ENCODE measurements at regions not wholly inside any gene's neighbourhood (a gene's known extent, or its start where the extent isn't known, plus 50 kb on each side); places are given as distances from the start of the nearest gene placed in this dataset.

- DNase-seq (ENCODE audit: insufficient read length, low spot score) (no peak), FAIRE-seq (no peak)
- TF ChIP-seq TAF1 (IDR thresholded peaks at IDR 0.05; ENCODE audit: low read depth, low read length) (no peak), PAX5 (IDR thresholded peaks at IDR 0.05; ENCODE audit: insufficient read depth, low read length, severe bottlenecking) (no peak), SPI1 (IDR thresholded peaks at IDR 0.05; ENCODE audit: low read depth, low read length) (no peak), POU2F2 (IDR thresholded peaks at IDR 0.05; ENCODE audit: low read depth, low read length) (no peak), POLR2AphosphoS5 (IDR thresholded peaks at IDR 0.05; ENCODE audit: low read depth, low read length) (no peak), POLR2A (IDR thresholded peaks at IDR 0.05; ENCODE audit: low read depth, low read length) (no peak)
Observed at GRCh38 chr20:6999381-6999780, 231.9 kb downstream of the BMP2 start.

GRCh38 chr20:7003598-7003997, 236.1 kb downstream of the BMP2 start:
- TF ChIP-seq POU2F2 (IDR thresholded peaks at IDR 0.05; ENCODE audit: low read depth, low read length) (no peak), TAF1 (IDR thresholded peaks at IDR 0.05; ENCODE audit: low read depth, low read length) (no peak), POLR2A (IDR thresholded peaks at IDR 0.05; ENCODE audit: low read depth, low read length) (no peak), SPI1 (IDR thresholded peaks at IDR 0.05; ENCODE audit: low read depth, low read length) (no peak), PAX5 (IDR thresholded peaks at IDR 0.05; ENCODE audit: insufficient read depth, low read length, severe bottlenecking) (no peak), POLR2AphosphoS5 (IDR thresholded peaks at IDR 0.05; ENCODE audit: low read depth, low read length) (no peak)
- FAIRE-seq (no peak), DNase-seq (ENCODE audit: insufficient read length, low spot score) (no peak)

- TF ChIP-seq POLR2A (IDR thresholded peaks at IDR 0.05; ENCODE audit: low read depth, low read length): no peak
- no peak for DNase-seq (ENCODE audit: insufficient read length, low spot score)
- FAIRE-seq: no peak
Observed at GRCh38 chr20:7004801-7005200, 237.3 kb downstream of the BMP2 start.

GRCh38 chr20:7010527-7010926, 243.0 kb downstream of the BMP2 start:
- FAIRE-seq (no peak), DNase-seq (ENCODE audit: insufficient read length, low spot score) (no peak)
- no peak for TF ChIP-seq SPI1 (IDR thresholded peaks at IDR 0.05; ENCODE audit: low read depth, low read length)

- no peak for DNase-seq (ENCODE audit: insufficient read length, low spot score)
- TF ChIP-seq SPI1 (IDR thresholded peaks at IDR 0.05; ENCODE audit: low read depth, low read length): no peak
- TF ChIP-seq TAF1 (IDR thresholded peaks at IDR 0.05; ENCODE audit: low read depth, low read length): no peak
- TF ChIP-seq POU2F2 (IDR thresholded peaks at IDR 0.05; ENCODE audit: low read depth, low read length): no peak
- no peak for TF ChIP-seq PAX5 (IDR thresholded peaks at IDR 0.05; ENCODE audit: insufficient read depth, low read length, severe bottlenecking)
- TF ChIP-seq POLR2AphosphoS5 (IDR thresholded peaks at IDR 0.05; ENCODE audit: low read depth, low read length): no peak
- no peak for TF ChIP-seq POLR2A (IDR thresholded peaks at IDR 0.05; ENCODE audit: low read depth, low read length)
- no peak for FAIRE-seq
Observed at GRCh38 chr20:7015257-7015656, 247.8 kb downstream of the BMP2 start.

- FAIRE-seq (no peak), DNase-seq (ENCODE audit: insufficient read length, low spot score) (no peak)
Observed at GRCh38 chr20:7022597-7022996, 255.1 kb downstream of the BMP2 start.

GRCh38 chr20:7025635-7026034, 258.1 kb downstream of the BMP2 start:
- TF ChIP-seq POU2F2 (IDR thresholded peaks at IDR 0.05; ENCODE audit: low read depth, low read length): no peak
- TF ChIP-seq PAX5 (IDR thresholded peaks at IDR 0.05; ENCODE audit: insufficient read depth, low read length, severe bottlenecking): no peak
- no peak for TF ChIP-seq POLR2A (IDR thresholded peaks at IDR 0.05; ENCODE audit: low read depth, low read length)
- TF ChIP-seq POLR2AphosphoS5 (IDR thresholded peaks at IDR 0.05; ENCODE audit: low read depth, low read length): no peak
- no peak for TF ChIP-seq TAF1 (IDR thresholded peaks at IDR 0.05; ENCODE audit: low read depth, low read length)
- TF ChIP-seq SPI1 (IDR thresholded peaks at IDR 0.05; ENCODE audit: low read depth, low read length): no peak
- FAIRE-seq (no peak), DNase-seq (ENCODE audit: insufficient read length, low spot score) (no peak)

More at GRCh38 chr20:7022597-7022996, 255.1 kb downstream of the BMP2 start:
- TF ChIP-seq POLR2A (IDR thresholded peaks at IDR 0.05; ENCODE audit: low read depth, low read length): no peak
- TF ChIP-seq POLR2AphosphoS5 (IDR thresholded peaks at IDR 0.05; ENCODE audit: low read depth, low read length): no peak
- TF ChIP-seq POU2F2 (IDR thresholded peaks at IDR 0.05; ENCODE audit: low read depth, low read length): no peak
- no peak for TF ChIP-seq PAX5 (IDR thresholded peaks at IDR 0.05; ENCODE audit: insufficient read depth, low read length, severe bottlenecking)
- TF ChIP-seq SPI1 (IDR thresholded peaks at IDR 0.05; ENCODE audit: low read depth, low read length): no peak
- TF ChIP-seq TAF1 (IDR thresholded peaks at IDR 0.05; ENCODE audit: low read depth, low read length): no peak

- FAIRE-seq (no peak), DNase-seq (ENCODE audit: insufficient read length, low spot score) (no peak)
- TF ChIP-seq PAX5 (IDR thresholded peaks at IDR 0.05; ENCODE audit: insufficient read depth, low read length, severe bottlenecking) (no peak), POLR2AphosphoS5 (IDR thresholded peaks at IDR 0.05; ENCODE audit: low read depth, low read length) (no peak), POLR2A (IDR thresholded peaks at IDR 0.05; ENCODE audit: low read depth, low read length) (no peak), SPI1 (IDR thresholded peaks at IDR 0.05; ENCODE audit: low read depth, low read length) (no peak), POU2F2 (IDR thresholded peaks at IDR 0.05; ENCODE audit: low read depth, low read length) (no peak), TAF1 (IDR thresholded peaks at IDR 0.05; ENCODE audit: low read depth, low read length) (no peak)
Observed at GRCh38 chr20:7029019-7029418, 261.5 kb downstream of the BMP2 start.

- FAIRE-seq (no peak), DNase-seq (ENCODE audit: insufficient read length, low spot score) (no peak)
- TF ChIP-seq SPI1 (IDR thresholded peaks at IDR 0.05; ENCODE audit: low read depth, low read length) (no peak), TAF1 (IDR thresholded peaks at IDR 0.05; ENCODE audit: low read depth, low read length) (no peak), POU2F2 (IDR thresholded peaks at IDR 0.05; ENCODE audit: low read depth, low read length) (no peak), PAX5 (IDR thresholded peaks at IDR 0.05; ENCODE audit: insufficient read depth, low read length, severe bottlenecking) (no peak), POLR2A (IDR thresholded peaks at IDR 0.05; ENCODE audit: low read depth, low read length) (no peak), POLR2AphosphoS5 (IDR thresholded peaks at IDR 0.05; ENCODE audit: low read depth, low read length) (no peak)
Observed at GRCh38 chr20:7031222-7031621, 263.7 kb downstream of the BMP2 start.

- DNase-seq (ENCODE audit: insufficient read length, low spot score): no peak
- TF ChIP-seq PAX5 (IDR thresholded peaks at IDR 0.05; ENCODE audit: insufficient read depth, low read length, severe bottlenecking) (no peak), POLR2AphosphoS5 (IDR thresholded peaks at IDR 0.05; ENCODE audit: low read depth, low read length) (no peak), POU2F2 (IDR thresholded peaks at IDR 0.05; ENCODE audit: low read depth, low read length) (no peak)
- no peak for FAIRE-seq
Observed at GRCh38 chr20:7038029-7038428, 270.5 kb downstream of the BMP2 start.

GRCh38 chr20:7057611-7058010, 290.1 kb downstream of the BMP2 start:
- DNase-seq (ENCODE audit: insufficient read length, low spot score) (no peak), FAIRE-seq (no peak)
- no peak for TF ChIP-seq POLR2AphosphoS5 (IDR thresholded peaks at IDR 0.05; ENCODE audit: low read depth, low read length)
- no peak for TF ChIP-seq PAX5 (IDR thresholded peaks at IDR 0.05; ENCODE audit: insufficient read depth, low read length, severe bottlenecking)
- no peak for TF ChIP-seq TAF1 (IDR thresholded peaks at IDR 0.05; ENCODE audit: low read depth, low read length)
- no peak for TF ChIP-seq POU2F2 (IDR thresholded peaks at IDR 0.05; ENCODE audit: low read depth, low read length)
- TF ChIP-seq SPI1 (IDR thresholded peaks at IDR 0.05; ENCODE audit: low read depth, low read length): no peak
- TF ChIP-seq POLR2A (IDR thresholded peaks at IDR 0.05; ENCODE audit: low read depth, low read length): no peak

Data from GM12891 (cell line).